ENCODE measurements at regions not wholly inside any gene's neighbourhood (a gene's known extent, or its start where the extent isn't known, plus 50 kb on each side); places are given as distances from the start of the nearest gene placed in this dataset.

GRCh38 chr9:17990602-17991001, 411.7 kb downstream of the SH3GL2 start:
- Histone ChIP-seq H2AFZ (ENCODE audit: control insufficient read depth, low read depth, low read length) (no peak overlapping the region), H3K4me2 (ENCODE audit: control insufficient read depth, insufficient read depth) (no peak overlapping the region), H3K4me1 (ENCODE audit: control insufficient read depth, insufficient read depth, low read length) (no peaks in the 10 kb centered on the region), H3K27me3 (replicated peaks in 1 of 2; ENCODE audit: control insufficient read depth in 2 of 2, insufficient read depth in 2 of 2, low read length in 1 of 2) (no peaks in the 10 kb centered on the region), H3K36me3 (ENCODE audit: control insufficient read depth in 2 of 2, insufficient read depth in 2 of 2, low read length in 1 of 2) (no peaks in the 10 kb centered on the region), H3K9ac (ENCODE audit: control insufficient read depth, insufficient read depth, low read length) (no peak overlapping the region), H3K9me3 (replicated peaks; ENCODE audit: control insufficient read depth, insufficient read depth, low read length) (no peaks in the 10 kb centered on the region), H3K4me3 (no peak overlapping the region), H3K79me2 (ENCODE audit: control insufficient read depth, insufficient read depth, low read length) (no peaks in the 10 kb centered on the region), H4K20me1 (ENCODE audit: control insufficient read depth, insufficient read depth) (no peaks in the 10 kb centered on the region), H3K27ac (ENCODE audit: control insufficient read depth, insufficient read depth) (no peak overlapping the region)
- DNase-seq (ENCODE audit: low read depth, low spot score) (no peak), FAIRE-seq (no peak), ATAC-seq (no peak)
- no TSS peak for BruUV-seq (replicated peaks)
- intact Hi-C loops (cut with micrococcal nuclease; ENCODE audit: unreplicated experiment) (no loop called here), in situ Hi-C loops (cut with MboI) (no loop called here)
- SMC1A ChIA-PET (ENCODE audit: uncharacterized antibody, unreplicated experiment) = interaction anchor here (0.5 to 0.6 kb wide), 2 partner anchors 121 to 417 kb away, joined by 3 to 4 read pairs; no protein-coding TSS in a partner anchor
- TF ChIP-seq, protein P1, sequence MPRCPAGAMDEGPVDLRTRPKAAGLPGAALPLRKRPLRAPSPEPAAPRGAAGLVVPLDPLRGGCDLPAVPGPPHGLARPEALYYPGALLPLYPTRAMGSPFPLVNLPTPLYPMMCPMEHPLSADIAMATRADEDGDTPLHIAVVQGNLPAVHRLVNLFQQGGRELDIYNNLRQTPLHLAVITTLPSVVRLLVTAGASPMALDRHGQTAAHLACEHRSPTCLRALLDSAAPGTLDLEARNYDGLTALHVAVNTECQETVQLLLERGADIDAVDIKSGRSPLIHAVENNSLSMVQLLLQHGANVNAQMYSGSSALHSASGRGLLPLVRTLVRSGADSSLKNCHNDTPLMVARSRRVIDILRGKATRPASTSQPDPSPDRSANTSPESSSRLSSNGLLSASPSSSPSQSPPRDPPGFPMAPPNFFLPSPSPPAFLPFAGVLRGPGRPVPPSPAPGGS (IDR thresholded peaks at IDR 0.05; ENCODE audit: borderline replicate concordance, insufficient read depth, low read depth, low read length, poor library complexity, severe bottlenecking) = no peak
- TF ChIP-seq IKZF1 (conservative IDR thresholded peaks at IDR 0.05) = no peak
- TF ChIP-seq FOXK2 (IDR thresholded peaks at IDR 0.05) = no peak
- no peak for TF ChIP-seq YBX1 (IDR thresholded peaks at IDR 0.05)
- POLR2A ChIA-PET = no interaction called here
- CTCF ChIA-PET = no interaction called here
- WGBS (ENCODE audit: insufficient coverage, insufficient replicate concordance, low lambda C conversion rate, missing lambda C conversion rate) = 12% methylated on average over 3 of the region's 3 CpGs
- RAD21 ChIA-PET (ENCODE audit: unreplicated experiment) = no interaction called here

DNA sequence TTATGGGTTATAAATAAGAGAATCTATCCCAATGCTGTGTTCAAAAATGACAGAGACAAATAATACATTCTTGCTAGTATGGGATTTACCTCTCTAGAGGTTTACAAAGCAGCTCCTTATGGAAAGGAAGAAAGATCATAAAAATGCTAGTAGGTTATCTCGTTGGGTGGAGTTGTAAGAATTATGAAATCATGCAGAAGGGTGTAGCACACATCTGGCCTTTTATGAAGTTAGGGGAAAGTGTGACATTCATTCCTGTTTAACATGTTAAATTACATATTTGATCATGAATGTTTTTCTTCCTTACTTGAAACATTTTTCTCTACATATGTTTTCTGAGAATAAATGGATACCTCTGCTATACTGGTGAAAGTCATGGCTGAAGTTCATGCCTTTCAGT, 414.2 kb downstream of the SH3GL2 start:
- DNase-seq (ENCODE audit: low read depth, low spot score) = no peak
- H2AFZ ChIP-seq (ENCODE audit: control insufficient read depth, low read depth, low read length) = no peak overlapping the region
- no peak overlapping the region for H3K27ac ChIP-seq (ENCODE audit: control insufficient read depth, insufficient read depth)
- intact Hi-C loops (cut with micrococcal nuclease; ENCODE audit: unreplicated experiment) (no loop called here), in situ Hi-C loops (cut with MboI) (no loop called here)
- H3K4me3 ChIP-seq = no peak overlapping the region
- no peak overlapping the region for H3K9ac ChIP-seq (ENCODE audit: control insufficient read depth, insufficient read depth, low read length)
- BruUV-seq (replicated peaks) = no TSS peak
- no peaks in the 10 kb centered on the region for H4K20me1 ChIP-seq (ENCODE audit: control insufficient read depth, insufficient read depth)
- H3K9me3 ChIP-seq (replicated peaks; ENCODE audit: control insufficient read depth, insufficient read depth, low read length) = no peaks in the 10 kb centered on the region
- ChIA-PET RAD21 (ENCODE audit: unreplicated experiment) (no interaction called here), SMC1A (ENCODE audit: uncharacterized antibody, unreplicated experiment) (no interaction called here), POLR2A (no interaction called here), CTCF (no interaction called here)
- no peaks in the 10 kb centered on the region for H3K4me1 ChIP-seq (ENCODE audit: control insufficient read depth, insufficient read depth, low read length)
- no peaks in the 10 kb centered on the region for H3K27me3 ChIP-seq (replicated peaks in 1 of 2; ENCODE audit: control insufficient read depth in 2 of 2, insufficient read depth in 2 of 2, low read length in 1 of 2)
- 0% methylated on average over 1 of the region's 1 CpG for WGBS (ENCODE audit: insufficient coverage, insufficient replicate concordance, low lambda C conversion rate, missing lambda C conversion rate)
- H3K4me2 ChIP-seq (ENCODE audit: control insufficient read depth, insufficient read depth) = no peak overlapping the region
- FAIRE-seq = no peak
- no peak for ATAC-seq
- no peaks in the 10 kb centered on the region for H3K36me3 ChIP-seq (ENCODE audit: control insufficient read depth in 2 of 2, insufficient read depth in 2 of 2, low read length in 1 of 2)
- H3K79me2 ChIP-seq (ENCODE audit: control insufficient read depth, insufficient read depth, low read length) = no peaks in the 10 kb centered on the region
- TF ChIP-seq BHLHE40 (IDR thresholded peaks at IDR 0.05; ENCODE audit: borderline replicate concordance in 1 of 2, low read depth in 2 of 2, low read length in 1 of 2) (no peak), RELA (IDR thresholded peaks at IDR 0.05; ENCODE audit: borderline replicate concordance, partially characterized antibody) (no peak), EED (IDR thresholded peaks at IDR 0.05; ENCODE audit: low read depth) (no peak), ZNF24 (IDR thresholded peaks at IDR 0.05) (no peak), ZSCAN29 (IDR thresholded peaks at IDR 0.05) (no peak), POLR2AphosphoS5 (IDR thresholded peaks at IDR 0.05; ENCODE audit: low read length) (no peak), TARDBP (IDR thresholded peaks at IDR 0.05; ENCODE audit: borderline replicate concordance) (no peak), TCF3 (IDR thresholded peaks at IDR 0.05; ENCODE audit: borderline replicate concordance, insufficient read depth, low read depth, low read length) (no peak), GABPA (IDR thresholded peaks at IDR 0.05; ENCODE audit: low read depth) (no peak), MXI1 (IDR thresholded peaks at IDR 0.05; ENCODE audit: low read depth, low read length) (no peak), SMARCA5 (IDR thresholded peaks at IDR 0.05) (no peak), MEF2B (IDR thresholded peaks at IDR 0.05; ENCODE audit: partially characterized antibody, poor library complexity, severe bottlenecking) (no peak), SP1 (IDR thresholded peaks at IDR 0.05; ENCODE audit: low read depth, low read length) (no peak), ASH2L (IDR thresholded peaks at IDR 0.05; ENCODE audit: borderline replicate concordance, low read depth) (no peak)
- TF ChIP-seq, protein P2, sequence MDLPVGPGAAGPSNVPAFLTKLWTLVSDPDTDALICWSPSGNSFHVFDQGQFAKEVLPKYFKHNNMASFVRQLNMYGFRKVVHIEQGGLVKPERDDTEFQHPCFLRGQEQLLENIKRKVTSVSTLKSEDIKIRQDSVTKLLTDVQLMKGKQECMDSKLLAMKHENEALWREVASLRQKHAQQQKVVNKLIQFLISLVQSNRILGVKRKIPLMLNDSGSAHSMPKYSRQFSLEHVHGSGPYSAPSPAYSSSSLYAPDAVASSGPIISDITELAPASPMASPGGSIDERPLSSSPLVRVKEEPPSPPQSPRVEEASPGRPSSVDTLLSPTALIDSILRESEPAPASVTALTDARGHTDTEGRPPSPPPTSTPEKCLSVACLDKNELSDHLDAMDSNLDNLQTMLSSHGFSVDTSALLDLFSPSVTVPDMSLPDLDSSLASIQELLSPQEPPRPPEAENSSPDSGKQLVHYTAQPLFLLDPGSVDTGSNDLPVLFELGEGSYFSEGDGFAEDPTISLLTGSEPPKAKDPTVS (IDR thresholded peaks at IDR 0.05; ENCODE audit: low read depth, low read length) = no peak
